Activated CD8-positive, alpha-beta T cell treated with anti-CD3 and anti-CD28 coated beads, Interleukin-2, amount 10 ng/mL, durations not matched to agents 7 days and 5 days (primary cell): ENCODE measurements at regions not wholly inside any gene's neighbourhood (a gene's known extent, or its start where the extent isn't known, plus 50 kb on each side); places are given as distances from the start of the nearest gene placed in this dataset.

Experiments
- ATAC-seq: fragments of 150-1000 bp; cut with Tn5 transposase; one replicate; pipeline ENCODE4 v1.10.0; 2021; ENCODE audit warnings: moderate library complexity
- CTCF ChIA-PET: fragments of 350-600 bp; sonication (Branson Sonifier 250); formaldehyde crosslinking; loops from one replicate; lab custom pipeline; 2021; ENCODE audit warnings: antibody characterized with exemption; lab: Charles Lee
- POLR2A ChIA-PET: fragments of 350-600 bp; sonication (Branson Sonifier 250); formaldehyde crosslinking; loops from one replicate; lab custom pipeline; 2021; ENCODE audit warnings: antibody characterized with exemption; lab: Charles Lee
- DNase-seq: peaks from one replicate; pipeline ENCODE4 v3.0.0-alpha.2; 2020
- H3K27ac Mint-ChIP-seq: one replicate; pipeline ENCODE4 v1.8.0; 2021; ENCODE audit warnings: mild to moderate bottlenecking, mixed read lengths
- H3K27me3 Mint-ChIP-seq: one replicate; pipeline ENCODE4 v1.8.0; 2021; ENCODE audit warnings: low read depth, mixed read lengths
- H3K36me3 Mint-ChIP-seq: one replicate; pipeline ENCODE4 v1.8.0; 2021; ENCODE audit warnings: low read depth, mixed read lengths
- H3K4me1 Mint-ChIP-seq: one replicate; pipeline ENCODE4 v1.8.0; 2021; ENCODE audit warnings: low read depth, mixed read lengths
- H3K4me3 Mint-ChIP-seq: one replicate; pipeline ENCODE4 v1.8.0; 2021; ENCODE audit warnings: mild to moderate bottlenecking, mixed read lengths
- H3K9me3 Mint-ChIP-seq: one replicate; pipeline ENCODE4 v1.8.0; 2022; ENCODE audit warnings: mixed read lengths; ENCODE audit not compliant: insufficient read depth

- Mint-ChIP-seq H3K4me1 (no peaks in the 10 kb centered on the region), H3K4me3 (no peak overlapping the region), H3K27me3 (no peaks in the 10 kb centered on the region), H3K27ac (no peak overlapping the region), H3K9me3 (peaks cover 14% of the 10 kb centered on the region), H3K36me3 (no peaks in the 10 kb centered on the region)
- POLR2A ChIA-PET: no interaction called here
- ATAC-seq: no peak
- DNase-seq: no peak
- CTCF ChIA-PET: no interaction called here
Observed at GRCh38 chr6:91802431-91802830, 1215.6 kb upstream of the MAP3K7 start.

- Mint-ChIP-seq H3K4me1 (no peaks in the 10 kb centered on the region), H3K36me3 (no peaks in the 10 kb centered on the region), H3K4me3 (no peak overlapping the region), H3K27ac (no peak overlapping the region), H3K9me3 (peaks cover 6% of the 10 kb centered on the region), H3K27me3 (no peaks in the 10 kb centered on the region)
- POLR2A ChIA-PET: no interaction called here
- no peak for ATAC-seq
- CTCF ChIA-PET: interaction anchor here (0.6 kb wide), 1 partner anchor 379 kb away, joined by 3 read pairs; no protein-coding TSS in a partner anchor
- no peak for DNase-seq
Observed at GRCh38 chr6:91796603-91797002, 1209.7 kb upstream of the MAP3K7 start.

DNA sequence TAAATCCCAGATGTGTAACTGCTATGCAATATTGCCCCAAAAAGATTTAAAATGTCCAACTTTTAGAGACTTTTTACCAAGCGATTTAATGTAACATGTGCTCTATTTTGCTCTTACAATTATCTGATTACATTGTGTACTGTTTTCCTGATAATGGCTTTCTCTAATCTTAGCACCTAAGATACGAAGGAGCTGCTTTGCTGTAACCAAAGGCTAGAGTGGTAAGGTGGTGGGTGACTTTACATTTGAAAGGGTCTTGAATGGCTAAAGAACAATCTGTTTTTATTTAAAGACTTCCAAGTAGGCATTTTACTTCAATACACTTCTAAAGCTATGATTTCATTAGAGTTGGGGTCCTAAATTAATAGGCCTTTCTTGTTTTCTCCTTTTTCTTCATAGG lies 1201.6 kb upstream of the MAP3K7 start:
- H3K27me3 Mint-ChIP-seq: no peaks in the 10 kb centered on the region
- DNase-seq: no peak
- POLR2A ChIA-PET: no interaction called here
- H3K4me3 Mint-ChIP-seq: no peak overlapping the region
- H3K9me3 Mint-ChIP-seq: peaks cover 7% of the 10 kb centered on the region
- ATAC-seq: no peak
- CTCF ChIA-PET: no interaction called here
- H3K36me3 Mint-ChIP-seq: no peaks in the 10 kb centered on the region
- no peak overlapping the region for H3K27ac Mint-ChIP-seq
- no peaks in the 10 kb centered on the region for H3K4me1 Mint-ChIP-seq

DNA sequence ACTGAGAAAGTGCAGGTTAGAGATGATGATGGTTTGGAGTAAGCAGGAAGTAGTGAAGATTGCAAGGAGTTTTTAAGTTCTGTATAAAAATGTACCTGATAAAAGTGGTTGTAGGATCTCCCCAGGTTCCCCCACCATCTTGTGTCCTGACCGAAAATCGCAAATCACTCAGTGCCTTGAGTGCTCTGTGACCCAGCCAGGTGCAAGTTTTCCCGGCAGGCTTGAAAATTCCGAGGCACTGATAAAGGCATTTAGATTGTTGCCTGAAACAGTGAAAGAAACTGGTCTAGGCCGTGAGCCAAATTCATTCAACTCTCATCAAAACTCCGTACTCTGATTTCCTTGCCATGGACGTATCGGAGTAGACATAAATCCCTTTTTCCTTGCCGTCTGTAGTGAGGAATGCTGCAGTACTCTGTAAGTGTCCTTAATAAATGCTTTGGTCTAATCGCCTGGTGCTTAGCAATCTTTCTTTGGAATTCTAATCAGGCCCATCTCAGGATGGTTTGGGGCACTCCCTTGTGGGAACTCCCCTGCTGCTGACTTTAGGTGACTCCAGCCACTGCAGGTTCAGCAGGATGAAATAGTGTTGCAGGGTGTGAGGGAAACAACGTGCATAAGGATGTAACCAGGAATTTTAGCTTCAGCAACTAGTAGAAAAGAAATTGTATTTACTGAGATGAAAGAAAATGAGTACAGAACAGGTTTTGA lies 1199.8 kb upstream of the MAP3K7 start:
- H3K27ac Mint-ChIP-seq: no peak overlapping the region
- H3K36me3 Mint-ChIP-seq: no peaks in the 10 kb centered on the region
- no peak overlapping the region for H3K4me3 Mint-ChIP-seq
- ATAC-seq (no peak), DNase-seq (no peak)
- peaks cover 7% of the 10 kb centered on the region for H3K9me3 Mint-ChIP-seq
- no peaks in the 10 kb centered on the region for H3K27me3 Mint-ChIP-seq
- CTCF ChIA-PET: no interaction called here
- POLR2A ChIA-PET: no interaction called here
- no peaks in the 10 kb centered on the region for H3K4me1 Mint-ChIP-seq

- Mint-ChIP-seq H3K4me3 (no peak overlapping the region), H3K36me3 (no peaks in the 10 kb centered on the region), H3K27ac (no peak overlapping the region), H3K4me1 (no peaks in the 10 kb centered on the region), H3K27me3 (no peaks in the 10 kb centered on the region), H3K9me3 (peaks cover 7% of the 10 kb centered on the region)
- POLR2A ChIA-PET: no interaction called here
- no peak for DNase-seq
- CTCF ChIA-PET: no interaction called here
- no peak for ATAC-seq
Observed at GRCh38 chr6:91782802-91783201, 1195.9 kb upstream of the MAP3K7 start.

GRCh38 chr6:91781946-91782345 lies 1195.1 kb upstream of the MAP3K7 start:
- ChIA-PET POLR2A (no interaction called here), CTCF (no interaction called here)
- H3K4me1 Mint-ChIP-seq: no peaks in the 10 kb centered on the region
- no peak for DNase-seq
- ATAC-seq: no peak
- H3K9me3 Mint-ChIP-seq: peaks cover 7% of the 10 kb centered on the region
- H3K27ac Mint-ChIP-seq: no peak overlapping the region
- H3K4me3 Mint-ChIP-seq: no peak overlapping the region
- no peaks in the 10 kb centered on the region for H3K27me3 Mint-ChIP-seq
- H3K36me3 Mint-ChIP-seq: no peaks in the 10 kb centered on the region

- Mint-ChIP-seq H3K4me1 (no peaks in the 10 kb centered on the region), H3K36me3 (no peaks in the 10 kb centered on the region), H3K4me3 (no peak overlapping the region), H3K9me3 (peaks cover 7% of the 10 kb centered on the region), H3K27me3 (no peaks in the 10 kb centered on the region), H3K27ac (no peak overlapping the region)
- DNase-seq (no peak), ATAC-seq (no peak)
- POLR2A ChIA-PET: no interaction called here
- CTCF ChIA-PET: no interaction called here
Observed at GRCh38 chr6:91780270-91780669, 1193.4 kb upstream of the MAP3K7 start.

DNA sequence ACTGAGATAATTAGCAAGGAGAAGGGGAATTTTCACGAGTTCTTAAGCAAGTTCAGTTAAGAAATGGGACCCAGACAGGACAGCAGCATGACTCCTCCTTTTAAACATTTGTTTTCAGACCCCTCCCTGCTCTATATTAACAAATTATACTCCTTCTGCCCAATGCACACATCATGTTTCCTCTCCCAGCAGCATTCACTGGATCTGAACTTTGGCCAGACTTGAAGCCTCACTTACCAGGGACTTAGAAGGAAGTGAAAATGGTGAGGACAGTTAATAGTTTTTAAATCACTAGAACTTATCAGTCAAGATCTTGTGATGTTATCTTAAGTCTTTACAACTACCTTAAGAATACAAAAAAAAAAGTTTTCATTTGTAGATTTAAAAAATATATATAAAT lies 1174.7 kb upstream of the MAP3K7 start:
- ChIA-PET CTCF (no interaction called here), POLR2A (no interaction called here)
- no peak for DNase-seq
- Mint-ChIP-seq H3K27me3 (no peaks in the 10 kb centered on the region), H3K4me1 (no peaks in the 10 kb centered on the region), H3K27ac (no peak overlapping the region), H3K4me3 (no peak overlapping the region), H3K9me3 (no peaks in the 10 kb centered on the region), H3K36me3 (no peaks in the 10 kb centered on the region)
- ATAC-seq: no peak

DNA sequence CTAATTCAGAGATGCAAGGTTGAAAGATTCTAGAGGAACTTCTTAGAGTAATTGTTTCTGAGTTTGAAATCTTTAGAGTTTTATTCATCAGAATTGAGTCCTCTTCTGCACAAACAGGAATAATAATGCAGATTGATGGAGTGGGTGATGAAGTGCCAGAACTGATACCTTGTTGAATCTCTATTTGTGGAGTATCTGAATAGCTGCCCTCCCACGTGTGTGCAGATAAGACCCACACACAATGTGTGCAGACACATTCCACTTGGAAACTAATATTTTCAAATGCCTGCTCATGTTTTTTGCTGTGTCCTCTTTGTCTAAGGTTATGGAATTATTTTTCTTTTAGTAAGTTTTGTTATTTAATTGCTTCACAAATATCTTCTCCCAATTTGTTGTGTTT lies 1167.8 kb upstream of the MAP3K7 start:
- Mint-ChIP-seq H3K4me1 (no peaks in the 10 kb centered on the region), H3K27ac (no peak overlapping the region), H3K36me3 (no peaks in the 10 kb centered on the region), H3K4me3 (no peak overlapping the region), H3K27me3 (no peaks in the 10 kb centered on the region), H3K9me3 (peaks cover 6% of the 10 kb centered on the region)
- ChIA-PET POLR2A (no interaction called here), CTCF (no interaction called here)
- DNase-seq (no peak), ATAC-seq (no peak)

DNA sequence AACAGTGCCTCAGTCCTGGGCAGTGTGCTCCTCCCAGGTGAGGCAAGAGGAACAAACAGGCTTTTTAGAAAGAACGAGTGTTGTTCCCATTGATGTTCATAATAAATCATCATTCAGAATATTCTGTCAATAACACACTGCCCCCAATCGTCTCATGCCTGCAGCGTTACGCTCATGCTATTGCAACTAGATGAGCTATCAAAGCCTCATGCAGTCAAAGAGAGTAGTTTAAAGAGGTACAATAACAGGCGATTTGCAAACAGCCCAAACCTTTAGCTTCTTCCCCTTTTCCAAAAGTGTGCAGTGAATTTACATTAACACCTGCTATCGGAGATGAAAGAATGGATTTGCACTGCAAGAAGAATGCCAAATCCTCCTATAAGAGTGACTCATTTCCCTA lies 1164.7 kb upstream of the MAP3K7 start:
- ChIA-PET POLR2A (no interaction called here), CTCF (no interaction called here)
- ATAC-seq (no peak), DNase-seq (no peak)
- H3K27me3 Mint-ChIP-seq: no peaks in the 10 kb centered on the region
- H3K27ac Mint-ChIP-seq: no peak overlapping the region
- no peak overlapping the region for H3K4me3 Mint-ChIP-seq
- H3K4me1 Mint-ChIP-seq: no peaks in the 10 kb centered on the region
- no peaks in the 10 kb centered on the region for H3K36me3 Mint-ChIP-seq
- H3K9me3 Mint-ChIP-seq: peaks cover 6% of the 10 kb centered on the region

GRCh38 chr6:91744566-91744965 lies 1157.7 kb upstream of the MAP3K7 start:
- Mint-ChIP-seq H3K36me3 (no peaks in the 10 kb centered on the region), H3K4me1 (no peaks in the 10 kb centered on the region), H3K27ac (no peak overlapping the region), H3K4me3 (no peak overlapping the region), H3K9me3 (no peaks in the 10 kb centered on the region), H3K27me3 (no peaks in the 10 kb centered on the region)
- DNase-seq (no peak), ATAC-seq (no peak)
- ChIA-PET POLR2A (no interaction called here), CTCF (no interaction called here)

GRCh38 chr6:91743756-91744155 lies 1156.9 kb upstream of the MAP3K7 start:
- Mint-ChIP-seq H3K27me3 (no peaks in the 10 kb centered on the region), H3K36me3 (no peaks in the 10 kb centered on the region), H3K9me3 (no peaks in the 10 kb centered on the region), H3K27ac (no peak overlapping the region), H3K4me3 (no peak overlapping the region), H3K4me1 (no peaks in the 10 kb centered on the region)
- ATAC-seq (no peak), DNase-seq (no peak)
- ChIA-PET CTCF (no interaction called here), POLR2A (no interaction called here)

- H3K4me3 Mint-ChIP-seq: no peak overlapping the region
- ATAC-seq: no peak
- DNase-seq: no peak
- H3K27me3 Mint-ChIP-seq: no peaks in the 10 kb centered on the region
- no peaks in the 10 kb centered on the region for H3K4me1 Mint-ChIP-seq
- H3K36me3 Mint-ChIP-seq: no peaks in the 10 kb centered on the region
- ChIA-PET CTCF (no interaction called here), POLR2A (no interaction called here)
- no peak overlapping the region for H3K27ac Mint-ChIP-seq
- H3K9me3 Mint-ChIP-seq: no peaks in the 10 kb centered on the region
Observed at GRCh38 chr6:91731939-91732338, 1145.1 kb upstream of the MAP3K7 start.
